ENCODE measurements at regions not wholly inside any gene's neighbourhood (a gene's known extent, or its start where the extent isn't known, plus 50 kb on each side); places are given as distances from the start of the nearest gene placed in this dataset.

- no peak for ATAC-seq
- no peaks in the 10 kb centered on the region for H3K36me3 ChIP-seq (replicated peaks in 1 of 2; ENCODE audit: control insufficient read depth in 1 of 2, insufficient read depth in 2 of 2, low read length in 2 of 2)
- H3K4me3 ChIP-seq (replicated peaks in 1 of 3; ENCODE audit: insufficient read depth in 1 of 3, low read depth in 2 of 3, low read length in 3 of 3): no peak overlapping the region
- ChIA-PET POLR2A (no interaction called here), CTCF (ENCODE audit: low intra/inter-chr PET ratio, low total read pairs) (no interaction called here)
- no peaks in the 10 kb centered on the region for H3K79me2 ChIP-seq (ENCODE audit: insufficient read depth, low read length)
- H3K4me2 ChIP-seq (ENCODE audit: low read depth, low read length): no peak overlapping the region
- H4K20me1 ChIP-seq (ENCODE audit: insufficient read depth, low read length): no peaks in the 10 kb centered on the region
- H3K9ac ChIP-seq (ENCODE audit: insufficient read depth, low read depth, low read length): no peak overlapping the region
- no peak for DNase-seq (ENCODE audit: low spot score)
- H3K4me1 ChIP-seq (ENCODE audit: insufficient read depth, low read length): peaks cover 40% of the 10 kb centered on the region
- no peak for FAIRE-seq
- in situ Hi-C loops (cut with HindIII; ENCODE audit: extremely low pct_ligation_motif_present, low pct_unique_long_range_greater_than_20kb): no loop called here
- no peaks in the 10 kb centered on the region for H3K27me3 ChIP-seq (ENCODE audit: control insufficient read depth in 1 of 2, insufficient read depth in 2 of 2, low read length in 2 of 2)
- TF ChIP-seq ZNF878 (CRISPR knock-in tag; IDR thresholded peaks at IDR 0.05) (no peak), U2AF2 (IDR thresholded peaks at IDR 0.05; ENCODE audit: low read depth, low read length) (no peak), ZNF687 (CRISPR knock-in tag; IDR thresholded peaks at IDR 0.05) (peak; percentile 37), MXD1 (CRISPR knock-in tag; IDR thresholded peaks at IDR 0.05) (0 out of 2 replicates have a peak, but pooled peaks have one; percentile 34), ZNF264 (CRISPR knock-in tag; IDR thresholded peaks at IDR 0.05) (no peak)
- WGBS (ENCODE audit: low lambda C conversion rate): 84% methylated on average over 11 of the region's 28 CpGs
- no peak overlapping the region for H2AFZ ChIP-seq (ENCODE audit: low read length)
- peaks cover 7% of the 10 kb centered on the region for H3K9me3 ChIP-seq (ENCODE audit: low read length)
- no peak overlapping the region for H3K27ac ChIP-seq (ENCODE audit: extremely low read length, insufficient read depth, low read length)
- BruUV-seq (replicated peaks): no TSS peak
- intact Hi-C loops (cut with micrococcal nuclease; ENCODE audit: unreplicated experiment): no loop called here
Measured at GRCh38 chr2:226647621-226648518, 151.8 kb downstream of the IRS1 start.
